SJCRH30 (cell line): ENCODE measurements at regions not wholly inside any gene's neighbourhood (a gene's known extent, or its start where the extent isn't known, plus 50 kb on each side); places are given as distances from the start of the nearest gene placed in this dataset.
"Not testable (repeated sequence)": the region's sequence is repeated elsewhere in the genome, so short reads cannot be mapped to it uniquely, and the experiment has no call there.

ENCODE experiments used
- DNase-seq, 2 experiments: peaks; one replicate each; pipeline ENCODE4 v3.0.0-alpha.2; 2015 to 2020
- H3K27ac ChIP-seq: fragments of 250-450 bp; sonication (Bioruptor Pico); 2 replicates; pipeline ENCODE4 v1.5.1; 2020; ENCODE audit warnings: mild to moderate bottlenecking, moderate library complexity
- H3K27me3 ChIP-seq: fragments of 250-450 bp; sonication (Bioruptor Pico); 2 replicates; pipeline ENCODE4 v1.5.1; 2020; ENCODE audit warnings: mild to moderate bottlenecking, moderate library complexity
- H3K36me3 ChIP-seq: fragments of 250-450 bp; sonication (Bioruptor Pico); 2 replicates; pipeline ENCODE4 v1.5.1; 2020; ENCODE audit warnings: mild to moderate bottlenecking, moderate library complexity
- H3K4me1 ChIP-seq: fragments of 250-450 bp; sonication (Bioruptor Pico); 2 replicates; pipeline ENCODE4 v1.5.1; 2020; ENCODE audit warnings: mild to moderate bottlenecking, moderate library complexity
- H3K4me3 ChIP-seq: fragments of 250-450 bp; sonication (Bioruptor Pico); 2 replicates; pipeline ENCODE4 v1.5.1; 2020; ENCODE audit warnings: mild to moderate bottlenecking, moderate library complexity
- H3K9me3 ChIP-seq: fragments of 250-450 bp; sonication (Bioruptor Pico); replicated peaks from 2 replicates; pipeline ENCODE4 v1.5.1; 2020; ENCODE audit warnings: mild to moderate bottlenecking, moderate library complexity

GRCh38 chr12:92070054-92070863, 75.4 kb downstream of the BTG1 start:
- H3K27me3 ChIP-seq, result no peaks in the 10 kb centered on the region
- H3K27ac ChIP-seq, result no peak overlapping the region
- no peaks in the 10 kb centered on the region for H3K9me3 ChIP-seq
- no peaks in the 10 kb centered on the region for H3K36me3 ChIP-seq
- DNase-seq, result no peak
- no peak overlapping the region for H3K4me3 ChIP-seq
- no peaks in the 10 kb centered on the region for H3K4me1 ChIP-seq

- Histone ChIP-seq H3K4me3 (no peak overlapping the region), H3K27me3 (no peaks in the 10 kb centered on the region), H3K36me3 (no peaks in the 10 kb centered on the region), H3K27ac (no peak overlapping the region), H3K4me1 (no peaks in the 10 kb centered on the region), H3K9me3 (no peaks in the 10 kb centered on the region)
- DNase-seq, result no peak
These were observed 77.2 kb downstream of the BTG1 start for GRCh38 chr12:92068459-92068858.

- Histone ChIP-seq H3K36me3 (no peaks in the 10 kb centered on the region), H3K27me3 (no peaks in the 10 kb centered on the region), H3K4me1 (no peaks in the 10 kb centered on the region), H3K27ac (no peak overlapping the region), H3K9me3 (no peaks in the 10 kb centered on the region), H3K4me3 (no peak overlapping the region)
- no peak for DNase-seq
These were observed 80.0 kb downstream of the BTG1 start for GRCh38 chr12:92065639-92066038.

GRCh38 chr12:92065018-92065499, 80.6 kb downstream of the BTG1 start:
- no peak overlapping the region for H3K4me3 ChIP-seq
- H3K27ac ChIP-seq, result no peak overlapping the region
- no peaks in the 10 kb centered on the region for H3K4me1 ChIP-seq

GRCh38 chr12:92064422-92064821, 81.2 kb downstream of the BTG1 start:
- Histone ChIP-seq H3K27me3 (no peaks in the 10 kb centered on the region), H3K9me3 (no peaks in the 10 kb centered on the region), H3K36me3 (no peaks in the 10 kb centered on the region), H3K4me1 (no peaks in the 10 kb centered on the region), H3K4me3 (no peak overlapping the region), H3K27ac (no peak overlapping the region)
- no peak for DNase-seq

More at GRCh38 chr12:92065018-92065499, 80.6 kb downstream of the BTG1 start:
- no peaks in the 10 kb centered on the region for H3K36me3 ChIP-seq
- no peaks in the 10 kb centered on the region for H3K27me3 ChIP-seq
- DNase-seq, result no peak
- H3K9me3 ChIP-seq, result no peaks in the 10 kb centered on the region

- H3K9me3 ChIP-seq, result no peaks in the 10 kb centered on the region
- no peak overlapping the region for H3K27ac ChIP-seq
- no peak overlapping the region for H3K4me3 ChIP-seq
- no peaks in the 10 kb centered on the region for H3K4me1 ChIP-seq
- no peaks in the 10 kb centered on the region for H3K36me3 ChIP-seq
- no peaks in the 10 kb centered on the region for H3K27me3 ChIP-seq
- DNase-seq, result no peak
These were observed 82.0 kb downstream of the BTG1 start for GRCh38 chr12:92063641-92064040.

GRCh38 chr12:92062539-92063493, 82.8 kb downstream of the BTG1 start:
- H3K27ac ChIP-seq, result no peak overlapping the region
- H3K36me3 ChIP-seq, result no peaks in the 10 kb centered on the region
- no peaks in the 10 kb centered on the region for H3K27me3 ChIP-seq
- no peaks in the 10 kb centered on the region for H3K4me1 ChIP-seq
- H3K4me3 ChIP-seq, result no peak overlapping the region
- no peaks in the 10 kb centered on the region for H3K9me3 ChIP-seq
- no peak for DNase-seq

- DNase-seq, result no peak
- H3K9me3 ChIP-seq, result no peaks in the 10 kb centered on the region
- H3K4me1 ChIP-seq, result no peaks in the 10 kb centered on the region
- no peak overlapping the region for H3K4me3 ChIP-seq
- no peaks in the 10 kb centered on the region for H3K27me3 ChIP-seq
- H3K27ac ChIP-seq, result no peak overlapping the region
- no peaks in the 10 kb centered on the region for H3K36me3 ChIP-seq
These were observed 84.6 kb downstream of the BTG1 start for GRCh38 chr12:92061061-92061460.

- H3K4me3 ChIP-seq, result no peak overlapping the region
These were observed 85.7 kb downstream of the BTG1 start for GRCh38 chr12:92059960-92060359.

GRCh38 chr12:92058664-92059063, 87.0 kb downstream of the BTG1 start:
- no peak overlapping the region for H3K27ac ChIP-seq
- H3K4me3 ChIP-seq, result no peak overlapping the region
- H3K9me3 ChIP-seq, result no peaks in the 10 kb centered on the region
- no peaks in the 10 kb centered on the region for H3K4me1 ChIP-seq
- no peak for DNase-seq
- no peaks in the 10 kb centered on the region for H3K27me3 ChIP-seq
- H3K36me3 ChIP-seq, result no peaks in the 10 kb centered on the region

More at GRCh38 chr12:92059960-92060359, 85.7 kb downstream of the BTG1 start:
- H3K4me1 ChIP-seq, result no peaks in the 10 kb centered on the region
- no peak for DNase-seq
- no peaks in the 10 kb centered on the region for H3K36me3 ChIP-seq
- no peaks in the 10 kb centered on the region for H3K27me3 ChIP-seq
- no peak overlapping the region for H3K27ac ChIP-seq
- no peaks in the 10 kb centered on the region for H3K9me3 ChIP-seq

- not testable (repeated sequence) for H3K27ac ChIP-seq, H3K9me3 ChIP-seq, H3K4me1 ChIP-seq, H3K27me3 ChIP-seq, H3K36me3 ChIP-seq, H3K4me3 ChIP-seq, DNase-seq
These were observed 88.9 kb downstream of the BTG1 start for GRCh38 chr12:92056756-92057155.

GRCh38 chr12:92056290-92056689, 89.4 kb downstream of the BTG1 start:
- Histone ChIP-seq H3K27ac (no peak overlapping the region), H3K27me3 (no peaks in the 10 kb centered on the region), H3K9me3 (no peaks in the 10 kb centered on the region), H3K4me3 (no peak overlapping the region), H3K36me3 (no peaks in the 10 kb centered on the region), H3K4me1 (no peaks in the 10 kb centered on the region)
- no peak for DNase-seq

- no peaks in the 10 kb centered on the region for H3K9me3 ChIP-seq
- H3K27me3 ChIP-seq, result no peaks in the 10 kb centered on the region
- no peaks in the 10 kb centered on the region for H3K36me3 ChIP-seq
- DNase-seq, result no peak
- no peak overlapping the region for H3K27ac ChIP-seq
- no peaks in the 10 kb centered on the region for H3K4me1 ChIP-seq
- H3K4me3 ChIP-seq, result no peak overlapping the region
These were observed 89.8 kb downstream of the BTG1 start for GRCh38 chr12:92055877-92056276.

GRCh38 chr12:92051441-92051840, 94.2 kb downstream of the BTG1 start:
- no peaks in the 10 kb centered on the region for H3K9me3 ChIP-seq
- no peak overlapping the region for H3K4me3 ChIP-seq
- DNase-seq, result no peak
- H3K4me1 ChIP-seq, result no peaks in the 10 kb centered on the region
- H3K36me3 ChIP-seq, result no peaks in the 10 kb centered on the region
- no peaks in the 10 kb centered on the region for H3K27me3 ChIP-seq
- H3K27ac ChIP-seq, result no peak overlapping the region

GRCh38 chr12:92049403-92049802, 96.2 kb downstream of the BTG1 start:
- no peak overlapping the region for H3K27ac ChIP-seq

More at GRCh38 chr12:92049403-92049802, 96.2 kb downstream of the BTG1 start:
- Histone ChIP-seq H3K4me1 (peaks cover 8% of the 10 kb centered on the region), H3K36me3 (no peaks in the 10 kb centered on the region), H3K27me3 (no peaks in the 10 kb centered on the region), H3K4me3 (no peak overlapping the region), H3K9me3 (no peaks in the 10 kb centered on the region)
- no peak for DNase-seq
